HG03064 (cell line): ENCODE measurements at regions not wholly inside any gene's neighbourhood (a gene's known extent, or its start where the extent isn't known, plus 50 kb on each side); places are given as distances from the start of the nearest gene placed in this dataset.
"Not testable (repeated sequence)": the region's sequence is repeated elsewhere in the genome, so short reads cannot be mapped to it uniquely, and the experiment has no call there.

ENCODE experiments used
- ATAC-seq: cut with Tn5 transposase; IDR thresholded peaks from one replicate; pipeline ENCODE4 v1.9.1; 2021; ENCODE audit warnings: low read depth; ENCODE audit not compliant: unreplicated experiment

DNA sequence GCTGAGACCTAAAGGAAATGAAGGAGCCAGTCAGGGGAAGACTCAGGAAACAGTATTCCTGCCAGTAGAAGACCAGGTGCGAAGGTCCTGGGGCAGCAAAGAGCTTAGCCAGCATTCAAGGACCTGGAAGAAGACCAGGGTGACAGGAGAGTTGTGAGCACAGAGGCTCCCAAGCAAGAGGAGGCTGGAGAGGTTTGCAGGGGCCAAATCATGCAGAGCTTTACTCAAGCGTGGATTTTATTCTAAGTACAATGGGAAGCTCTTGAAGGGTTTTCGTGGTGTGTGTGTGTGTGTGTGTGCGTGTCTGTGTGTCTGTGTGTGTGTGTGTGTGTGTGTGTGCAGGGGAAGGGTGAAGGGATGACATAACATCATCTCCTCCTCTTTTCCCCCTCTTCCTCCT lies 200.7 kb upstream of the IRF2BP2 start:
- not testable (repeated sequence) for ATAC-seq

DNA sequence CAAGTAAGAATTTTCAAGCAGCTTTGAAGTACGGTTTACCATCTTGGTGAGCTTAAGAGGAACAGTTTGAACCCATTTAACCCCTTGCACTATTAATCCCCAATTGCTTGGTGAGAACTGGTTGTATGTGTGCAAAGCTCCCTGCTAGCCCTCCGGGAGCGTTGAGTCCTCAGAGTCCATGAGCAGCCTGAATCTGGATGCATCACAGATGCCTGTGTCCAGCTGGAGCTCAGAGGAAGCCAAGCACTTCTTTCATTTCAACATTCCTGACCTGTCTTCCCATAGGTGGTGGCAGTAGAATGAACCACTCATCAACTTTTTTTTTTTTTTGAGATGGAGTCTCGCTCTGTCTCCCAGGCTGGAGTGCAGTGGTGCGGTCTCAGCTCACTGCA lies 199.9 kb upstream of the IRF2BP2 start:
- not testable (repeated sequence) for ATAC-seq

DNA sequence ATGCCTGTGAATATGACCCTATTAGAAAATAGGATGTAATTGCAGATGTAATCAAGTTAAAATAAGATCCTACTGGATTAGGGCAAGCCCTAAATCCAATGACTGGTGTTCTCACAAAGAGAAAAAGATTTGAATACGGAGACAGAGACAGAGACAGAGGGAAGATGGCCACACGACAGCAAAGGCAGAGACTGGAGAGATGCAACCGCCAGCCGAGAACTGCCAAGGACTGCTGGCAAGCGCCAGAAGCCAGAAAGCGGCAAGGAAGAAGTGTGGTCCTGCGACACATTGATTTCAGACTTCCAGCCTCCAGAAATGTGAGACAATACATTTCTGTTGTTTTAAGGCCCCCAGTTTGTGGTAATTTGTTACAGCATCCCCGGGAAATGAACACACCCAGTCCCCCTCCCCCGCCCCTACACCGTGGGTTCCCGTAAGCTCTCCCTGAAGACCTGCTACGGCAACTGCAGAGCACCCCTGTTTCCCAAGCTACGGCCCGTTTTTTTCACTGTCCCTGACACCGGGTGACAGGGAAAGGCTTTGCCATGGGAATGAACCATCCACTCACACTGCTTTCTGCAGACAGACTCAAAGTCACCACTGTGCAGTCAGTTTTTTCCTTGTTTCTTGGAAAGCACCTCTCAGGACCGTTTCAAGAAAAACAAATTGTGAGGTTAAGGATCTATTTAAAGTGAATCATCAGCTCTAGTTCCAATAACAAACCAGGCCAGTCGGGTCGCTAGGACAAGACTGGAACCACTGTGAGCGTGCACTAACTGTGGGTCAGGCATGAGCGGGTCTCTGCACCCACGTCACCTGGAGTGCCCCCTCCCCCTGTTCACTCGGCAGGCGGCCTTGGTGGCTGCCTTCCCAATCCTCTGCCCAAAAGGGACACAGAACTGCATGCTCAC lies 199.2 kb upstream of the IRF2BP2 start:
- ATAC-seq: not testable (repeated sequence)

DNA sequence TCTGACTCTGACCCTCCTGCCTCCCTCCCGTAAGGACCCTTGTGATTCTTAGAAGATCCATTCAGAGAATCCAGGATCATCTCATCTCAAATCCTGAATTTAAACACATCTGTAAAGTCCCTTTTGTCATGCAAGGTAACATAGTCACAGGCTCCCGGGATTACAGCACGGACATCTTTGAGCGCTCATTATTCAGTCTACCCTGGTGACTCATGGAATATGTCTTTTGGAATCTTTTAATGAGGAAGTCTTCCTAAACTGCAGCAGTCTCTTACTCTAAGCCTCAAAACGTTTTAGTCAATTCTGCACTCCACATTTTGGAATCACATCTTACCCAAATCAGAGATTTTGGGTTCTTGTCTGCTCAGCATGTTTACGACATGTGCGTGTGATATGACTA lies 198.5 kb upstream of the IRF2BP2 start:
- ATAC-seq: not testable (repeated sequence)

DNA sequence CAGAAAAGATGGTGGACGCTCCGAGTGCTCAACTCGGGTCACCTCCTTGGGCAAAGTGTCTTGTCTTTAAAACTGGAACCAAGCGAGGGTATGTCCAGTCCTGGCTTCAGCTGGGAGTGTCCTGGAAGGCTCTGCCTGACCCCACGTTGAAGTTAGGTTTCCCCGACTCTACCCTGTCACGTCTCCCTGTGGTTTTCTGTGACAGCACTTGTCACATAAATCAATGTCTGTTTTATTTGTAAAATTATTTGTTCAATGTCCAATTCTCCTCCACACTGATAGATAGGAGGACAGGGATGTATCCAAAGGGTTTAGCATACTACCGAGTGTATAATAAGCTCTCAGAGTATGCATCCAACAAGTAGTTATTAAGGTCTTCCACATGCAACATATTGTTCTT lies 197.7 kb upstream of the IRF2BP2 start:
- ATAC-seq: not testable (repeated sequence)

DNA sequence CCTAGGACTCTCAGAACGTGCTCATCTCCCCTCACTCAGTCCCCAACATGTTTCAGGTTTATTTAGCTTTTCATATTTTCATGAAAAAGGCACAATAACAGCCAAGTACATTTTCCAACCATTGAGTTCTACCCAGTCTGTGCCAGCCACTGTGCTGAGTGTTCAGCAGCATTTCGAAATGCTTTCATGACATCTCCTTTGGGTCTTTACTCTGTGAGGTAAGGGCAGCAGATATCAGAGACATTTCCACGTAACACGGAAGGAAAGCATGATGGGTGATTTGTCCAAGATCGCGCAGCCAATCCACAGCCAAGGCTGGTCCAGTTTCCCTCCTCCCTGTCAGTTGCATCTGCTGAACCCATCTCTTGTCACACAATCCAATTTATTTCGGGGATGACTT lies 192.6 kb upstream of the IRF2BP2 start:
- not testable (repeated sequence) for ATAC-seq

DNA sequence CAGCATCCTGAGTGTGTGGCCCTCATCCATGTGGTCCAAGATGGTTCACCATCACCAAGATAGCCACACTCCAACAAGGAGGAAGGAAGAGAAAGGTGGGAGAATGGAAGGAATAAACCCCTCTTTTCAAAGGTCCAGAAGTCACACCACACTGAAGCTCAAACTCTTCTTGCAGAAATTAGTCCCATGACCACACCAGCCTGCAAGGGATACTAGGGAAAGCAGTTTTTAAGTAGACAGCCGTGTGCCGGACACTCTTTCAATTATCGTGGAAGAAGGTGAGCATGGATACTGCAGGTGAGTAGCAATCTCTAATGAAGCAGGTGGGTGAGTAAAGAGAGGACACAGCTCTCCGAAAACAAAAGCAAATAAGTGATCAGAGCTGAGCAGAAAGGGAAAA lies 191.7 kb upstream of the IRF2BP2 start:
- ATAC-seq: not testable (repeated sequence)

DNA sequence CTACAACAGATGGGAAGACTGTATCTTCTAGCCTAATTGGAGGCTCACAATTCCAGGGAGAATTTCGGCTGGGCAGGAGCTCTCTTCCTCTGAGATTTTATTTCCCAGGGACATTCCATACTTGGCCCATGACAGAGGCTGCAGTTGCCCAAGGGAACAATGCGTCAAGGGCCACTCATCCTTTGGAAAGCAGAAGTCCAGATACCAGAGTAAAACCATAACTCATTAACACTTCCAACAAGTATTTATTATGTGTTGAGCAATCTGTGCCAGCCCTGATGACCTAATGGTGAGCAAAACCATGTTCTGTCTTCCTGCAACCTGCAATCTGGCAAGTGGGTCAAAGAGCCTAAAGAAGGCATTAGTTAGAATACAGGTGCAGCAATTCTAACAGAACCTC lies 191.2 kb upstream of the IRF2BP2 start:
- not testable (repeated sequence) for ATAC-seq

DNA sequence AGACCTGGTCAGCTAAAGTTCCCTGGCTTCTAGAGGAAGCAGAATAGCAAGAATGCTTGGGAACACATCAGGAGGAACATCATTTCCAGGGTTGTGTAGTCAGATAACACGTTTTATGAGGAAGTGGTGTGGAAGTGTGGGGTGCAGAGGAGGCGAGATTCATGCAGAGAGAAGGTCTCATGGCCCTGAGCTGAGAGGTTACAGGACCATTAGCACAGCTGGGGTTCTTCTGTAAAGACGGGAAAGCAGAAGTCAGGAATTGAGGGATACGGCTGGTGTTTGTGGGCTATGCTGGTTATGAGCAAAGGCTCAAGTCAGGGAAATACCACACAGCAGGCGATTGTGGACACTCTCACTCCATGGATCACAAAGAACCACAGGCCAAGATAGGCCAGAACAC lies 190.6 kb upstream of the IRF2BP2 start:
- ATAC-seq: not testable (repeated sequence)

DNA sequence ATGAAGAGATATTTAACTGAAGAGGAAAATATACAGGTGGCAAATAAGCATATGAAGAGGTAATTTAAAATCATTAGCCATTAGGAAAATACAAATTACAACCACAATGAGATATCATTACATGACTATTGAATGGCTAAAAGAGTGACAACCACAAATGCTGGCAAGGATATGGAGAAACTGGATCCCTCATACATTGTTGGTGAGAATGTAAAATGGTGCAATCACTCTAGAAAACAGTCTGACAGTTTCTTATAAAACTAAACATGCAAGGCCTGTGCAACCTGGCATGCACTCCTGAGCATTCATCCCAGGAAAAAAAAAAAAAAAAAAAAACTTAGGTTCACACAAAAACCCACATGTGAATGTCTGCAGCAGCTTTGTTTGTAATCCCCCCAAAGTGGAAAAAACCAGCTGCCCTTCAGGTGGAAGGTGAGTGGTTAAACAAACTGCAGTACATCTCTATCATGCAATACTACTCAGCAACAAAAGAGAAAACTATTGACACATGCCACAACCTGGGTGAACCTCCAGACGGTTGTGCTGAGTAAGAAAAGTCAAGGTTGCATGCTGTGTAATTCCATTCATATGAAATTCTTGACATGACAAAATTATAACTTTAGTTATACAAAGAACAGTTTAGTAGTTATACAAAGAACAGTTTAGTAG lies 189.2 kb upstream of the IRF2BP2 start:
- not testable (repeated sequence) for ATAC-seq

DNA sequence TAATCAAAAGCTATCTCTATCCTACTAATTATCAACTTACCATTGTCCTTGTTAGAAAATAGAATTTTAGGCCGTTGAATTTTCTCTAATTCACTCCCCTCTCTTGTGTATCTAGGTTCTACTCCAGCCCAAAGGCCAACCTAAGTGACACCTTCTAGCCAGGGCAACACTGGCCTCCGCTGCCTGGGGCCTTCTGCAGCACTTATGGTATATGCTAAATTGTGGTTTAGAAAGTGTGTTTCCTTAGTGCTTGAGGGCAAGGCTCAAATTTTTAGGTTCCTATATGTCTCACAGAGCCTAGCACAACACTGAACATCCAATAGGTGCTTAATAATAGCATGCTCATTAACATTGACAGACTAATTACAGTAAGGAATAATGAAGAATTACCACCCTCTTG lies 187.2 kb upstream of the IRF2BP2 start:
- not testable (repeated sequence) for ATAC-seq

DNA sequence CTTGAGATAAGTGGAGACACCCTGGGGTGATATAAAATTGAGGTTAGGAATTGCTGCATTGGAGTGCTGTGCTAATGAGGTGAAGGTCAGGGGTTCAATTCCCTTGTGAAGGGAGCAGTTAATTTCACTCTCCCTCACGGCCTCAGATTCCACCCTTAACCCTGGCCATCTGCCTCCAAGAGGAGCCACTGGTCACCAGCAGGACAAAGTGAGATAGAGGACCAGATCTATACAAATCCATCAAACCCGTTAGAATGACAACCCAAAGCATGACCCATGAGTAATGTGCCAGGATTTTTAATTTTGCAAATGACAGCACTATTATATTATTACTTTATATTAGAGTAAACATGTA lies 186.4 kb upstream of the IRF2BP2 start:
- ATAC-seq: not testable (repeated sequence)

DNA sequence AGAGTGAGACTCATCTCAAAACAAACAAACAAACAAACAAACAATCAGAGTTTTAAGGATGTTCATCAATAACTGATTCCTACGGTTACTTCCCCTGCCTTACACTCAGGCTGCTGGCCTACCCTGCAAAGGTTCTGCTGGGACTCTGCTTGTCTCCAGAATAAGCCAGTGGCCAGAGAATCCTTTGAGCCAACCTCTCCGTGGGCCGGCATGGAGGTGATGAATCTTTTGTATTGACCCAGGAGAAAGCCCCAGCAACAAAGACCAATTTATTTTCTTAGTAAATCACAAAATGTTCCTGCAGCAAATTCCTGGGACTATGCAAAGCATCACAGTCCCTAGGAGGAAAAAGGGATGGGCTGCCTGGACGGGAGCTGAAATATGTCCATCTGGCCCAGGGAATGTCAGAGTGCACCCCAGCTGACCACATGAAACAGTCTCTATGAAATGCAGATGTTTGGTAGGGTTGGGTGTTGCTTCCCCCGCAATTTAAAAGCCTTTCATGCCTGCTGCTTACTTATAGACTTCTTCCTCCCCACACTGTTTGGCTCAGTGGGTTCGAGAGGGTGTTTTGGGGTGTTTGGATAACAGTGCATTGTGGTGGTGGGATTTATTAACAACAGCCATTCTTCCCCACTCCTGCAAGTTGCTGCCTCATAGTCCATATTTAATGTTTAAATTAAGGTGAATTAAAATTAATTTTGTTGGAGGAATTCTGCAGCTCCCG lies 185.9 kb upstream of the IRF2BP2 start:
- not testable (repeated sequence) for ATAC-seq

DNA sequence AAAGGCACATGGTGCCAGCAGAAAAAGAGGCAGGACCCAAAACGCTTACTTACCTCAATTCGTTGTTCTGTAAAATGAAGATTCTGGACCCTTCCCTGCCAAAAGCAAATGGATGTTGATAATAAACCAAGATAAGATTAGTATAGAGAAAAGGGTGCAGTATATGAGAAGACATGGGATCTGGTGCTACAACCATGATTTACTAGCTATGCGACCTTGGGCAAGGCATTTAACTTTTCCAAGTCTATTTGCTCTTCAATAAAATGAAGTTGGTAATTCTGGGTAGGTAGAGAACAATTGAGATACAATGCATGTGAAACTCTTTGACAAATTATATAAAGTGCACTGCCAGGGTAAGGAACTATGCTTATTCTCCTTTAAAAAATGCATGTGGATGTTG lies 185.0 kb upstream of the IRF2BP2 start:
- not testable (repeated sequence) for ATAC-seq

DNA sequence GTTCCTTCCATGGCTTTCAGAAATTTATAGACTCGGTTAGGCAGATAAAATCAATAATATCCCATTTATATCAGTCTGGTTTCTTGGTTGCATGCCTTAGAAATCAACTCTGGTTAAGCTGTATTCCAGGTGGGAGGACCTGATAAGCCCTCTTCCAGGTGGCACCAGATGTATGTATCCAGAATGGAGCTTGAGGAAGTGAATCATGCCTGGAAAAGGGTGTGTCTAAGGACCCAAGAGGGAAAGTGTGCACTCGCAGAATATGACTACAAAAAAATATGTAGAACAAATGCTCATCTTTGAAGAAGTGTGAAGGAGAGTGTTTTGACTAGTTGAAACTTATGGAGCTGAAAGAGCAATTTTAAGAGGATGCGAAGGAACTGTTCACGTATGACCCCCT lies 184.5 kb upstream of the IRF2BP2 start:
- ATAC-seq: not testable (repeated sequence)

DNA sequence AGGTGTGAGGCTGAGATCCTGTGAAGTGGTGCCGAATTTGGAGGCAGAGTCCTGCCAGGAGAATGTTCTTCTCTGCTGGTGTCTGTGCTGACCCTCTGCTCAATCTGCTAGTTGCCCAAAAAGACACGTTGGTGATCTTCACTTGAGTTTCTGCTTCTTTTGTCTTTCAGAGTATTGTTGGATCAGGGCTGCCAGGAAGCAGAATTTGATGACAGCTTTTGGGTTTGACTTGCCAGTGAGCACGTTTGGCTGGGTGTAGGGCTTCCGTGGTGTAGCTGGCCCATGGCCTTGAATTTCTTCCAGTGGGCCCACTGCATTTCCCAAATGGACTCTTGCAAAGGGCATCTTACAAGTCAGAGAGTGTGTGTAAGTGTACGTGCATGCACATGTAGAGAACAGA lies 183.9 kb upstream of the IRF2BP2 start:
- ATAC-seq: not testable (repeated sequence)

DNA sequence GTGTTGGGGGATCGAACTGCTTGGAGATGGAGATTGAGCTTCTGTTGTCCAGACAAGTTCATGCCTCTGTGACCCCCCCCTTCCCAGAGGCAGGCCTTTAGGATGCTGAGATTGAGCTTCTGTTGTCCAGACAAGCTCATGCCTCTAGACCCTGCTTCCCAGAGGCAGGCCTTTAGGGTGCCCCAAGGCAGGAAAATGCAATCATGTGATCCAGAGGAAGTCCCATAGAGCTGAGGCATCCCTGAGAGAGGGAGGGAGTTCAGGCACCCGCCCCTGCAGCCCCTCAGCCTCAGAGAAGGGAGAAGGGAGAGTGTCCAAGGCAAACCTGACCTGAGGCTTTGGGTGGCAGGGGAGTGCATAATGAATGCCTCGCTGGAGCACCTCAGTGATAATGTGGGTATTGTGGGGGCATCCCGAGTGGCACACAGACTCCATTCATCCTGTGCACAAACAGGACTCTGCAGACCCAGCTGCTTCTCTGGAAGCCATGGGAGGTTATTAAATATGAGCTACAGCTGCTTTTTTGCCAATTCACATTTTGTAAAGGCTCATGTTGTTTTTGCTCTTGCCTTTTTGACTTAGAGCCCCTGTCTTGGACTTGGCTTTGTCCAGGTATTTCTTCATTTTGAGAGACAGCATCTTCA lies 182.4 kb upstream of the IRF2BP2 start:
- not testable (repeated sequence) for ATAC-seq

DNA sequence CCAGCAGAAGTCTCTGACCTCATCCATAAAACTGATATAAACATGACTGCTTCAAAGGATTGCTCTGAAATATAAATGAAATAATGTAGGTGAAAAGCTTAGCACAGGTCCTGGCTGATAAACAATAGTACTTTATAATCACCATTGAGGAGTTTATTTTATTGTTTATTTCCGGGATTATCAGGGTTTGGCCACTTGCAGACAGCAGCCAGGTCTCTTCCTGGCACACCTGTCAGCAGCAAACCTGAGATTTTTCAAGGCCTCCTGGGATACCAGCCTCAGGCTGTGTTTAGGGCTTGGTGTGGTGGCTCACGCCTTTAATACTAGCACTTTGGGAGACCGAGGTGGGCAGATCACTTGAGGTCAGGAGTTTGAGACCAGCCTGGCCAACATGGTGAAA lies 181.6 kb upstream of the IRF2BP2 start:
- ATAC-seq: not testable (repeated sequence)

DNA sequence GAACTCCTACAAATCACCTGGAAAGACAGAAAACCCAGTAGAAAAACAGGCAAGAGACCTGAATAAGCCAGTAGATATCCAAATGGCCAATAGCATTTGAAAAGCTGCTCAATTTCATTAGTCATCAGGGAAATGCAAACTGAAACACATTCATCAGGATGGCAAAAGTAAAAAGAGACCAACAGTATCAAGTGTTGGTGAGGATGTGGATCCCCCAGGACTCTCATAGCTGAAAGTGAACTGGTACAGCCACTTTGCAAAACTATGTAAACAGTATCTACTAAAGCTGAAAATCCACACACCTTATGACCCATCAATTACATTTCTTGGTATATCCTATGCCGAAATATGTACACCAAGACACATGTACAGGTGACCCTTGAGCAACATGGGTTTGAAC lies 180.4 kb upstream of the IRF2BP2 start:
- ATAC-seq: not testable (repeated sequence)

DNA sequence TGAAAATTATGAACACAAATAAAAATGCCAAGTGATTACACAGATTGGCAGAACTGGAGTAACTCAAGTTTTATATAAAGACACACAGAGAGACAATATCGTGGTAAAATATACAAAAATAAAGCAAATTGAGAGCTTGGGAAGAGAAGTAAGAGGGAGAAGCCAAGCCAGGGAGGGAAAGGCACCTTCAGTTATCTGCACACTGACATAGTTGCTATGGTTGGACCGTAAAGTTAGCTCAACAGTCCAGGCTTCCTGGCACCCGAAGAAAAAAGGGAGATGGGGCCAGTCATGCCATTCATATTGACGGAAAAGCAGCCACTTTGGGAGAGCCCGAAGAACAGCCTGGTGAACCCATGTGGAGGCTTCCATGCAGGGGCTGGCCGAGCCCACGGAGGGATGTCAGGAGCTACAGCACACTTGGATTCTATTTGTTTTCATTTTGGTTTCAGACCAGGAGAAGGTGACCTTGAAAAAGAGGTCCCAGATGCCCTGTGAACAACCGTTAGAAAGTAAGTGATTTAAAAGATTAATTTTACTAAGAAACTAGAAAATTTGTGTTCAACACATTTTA lies 177.1 kb upstream of the IRF2BP2 start:
- not testable (repeated sequence) for ATAC-seq
